Endothelial cell of umbilical vein (primary cell): ENCODE measurements at regions not wholly inside any gene's neighbourhood (a gene's known extent, or its start where the extent isn't known, plus 50 kb on each side); places are given as distances from the start of the nearest gene placed in this dataset.

Experiments used
- CTCF ChIP-seq, 2 donors: IDR thresholded peaks; 1 replicate in 1 of 2; 2 replicates in 1 of 2; pipeline ENCODE4 v1.5.1; 2011; ENCODE audit warnings: low read length in 2 of 2, mild to moderate bottlenecking in 2 of 2, moderate library complexity in 2 of 2, control low read depth in 1 of 2, inconsistent platforms in 1 of 2, low read depth in 1 of 2; ENCODE audit not compliant: insufficient read depth in 1 of 2; ENCODE audit errors: extremely low read depth in 1 of 2
- EZH2 ChIP-seq: IDR thresholded peaks from 2 replicates; pipeline ENCODE4 v1.6.1; 2012; ENCODE audit warnings: borderline replicate concordance, low read depth, mild to moderate bottlenecking, moderate library complexity, low read length, inconsistent platforms; ENCODE audit not compliant: severe bottlenecking
- FOS ChIP-seq: IDR thresholded peaks from 2 replicates; pipeline ENCODE4 v1.6.1; 2011; ENCODE audit warnings: mild to moderate bottlenecking, low read length, moderate library complexity, borderline replicate concordance; ENCODE audit not compliant: insufficient read depth
- JUN ChIP-seq: IDR thresholded peaks from 2 replicates; pipeline ENCODE4 v1.6.1; 2011; ENCODE audit warnings: borderline replicate concordance, low read depth; ENCODE audit not compliant: insufficient read length, insufficient read depth
- MAX ChIP-seq: IDR thresholded peaks from 2 replicates; pipeline ENCODE4 v1.6.1; 2011; ENCODE audit not compliant: insufficient read depth, insufficient read length
- MYC ChIP-seq: IDR thresholded peaks from one replicate; pipeline ENCODE4 v1.6.1; 2011; ENCODE audit warnings: mild to moderate bottlenecking, low read depth, low read length
- POLR2A ChIP-seq: IDR thresholded peaks from 2 replicates; pipeline ENCODE4 v1.6.1; 2012; ENCODE audit warnings: low read depth, mild to moderate bottlenecking, control low read depth, low read length
- POLR2AphosphoS5 ChIP-seq: IDR thresholded peaks from 2 replicates; pipeline ENCODE4 v1.6.1; 2012; ENCODE audit warnings: low read depth, mild to moderate bottlenecking, control low read depth, low read length, moderate library complexity; ENCODE audit not compliant: insufficient read depth

- TF ChIP-seq CTCF (IDR thresholded peaks at IDR 0.05; ENCODE audit: extremely low read depth in 1 of 2, insufficient read depth in 1 of 2, low read depth in 1 of 2, low read length in 2 of 2) = no peak
- TF ChIP-seq EZH2 = no peak
- no peak for TF ChIP-seq POLR2A
- no peak for TF ChIP-seq MYC
- TF ChIP-seq POLR2AphosphoS5 = no peak
- no peak for TF ChIP-seq MAX
- TF ChIP-seq FOS = no peak
- TF ChIP-seq JUN = no peak
Observed at GRCh38 chr11:15698855-15699254, 584.1 kb downstream of the INSC start.
